GM12892 (cell line): ENCODE measurements at regions not wholly inside any gene's neighbourhood (a gene's known extent, or its start where the extent isn't known, plus 50 kb on each side); places are given as distances from the start of the nearest gene placed in this dataset.

ENCODE experiments used
- POLR2A ChIP-seq: IDR thresholded peaks from 2 replicates; pipeline ENCODE4 v1.6.1; 2011; ENCODE audit warnings: low read depth, low read length, control low read depth
- POLR2AphosphoS5 ChIP-seq: IDR thresholded peaks from 2 replicates; pipeline ENCODE4 v1.6.1; 2011; ENCODE audit warnings: low read depth, low read length, control low read depth
- TAF1 ChIP-seq: IDR thresholded peaks from 2 replicates; pipeline ENCODE4 v1.6.1; 2011; ENCODE audit warnings: low read depth, mild to moderate bottlenecking, control low read depth, low read length, borderline replicate concordance

DNA sequence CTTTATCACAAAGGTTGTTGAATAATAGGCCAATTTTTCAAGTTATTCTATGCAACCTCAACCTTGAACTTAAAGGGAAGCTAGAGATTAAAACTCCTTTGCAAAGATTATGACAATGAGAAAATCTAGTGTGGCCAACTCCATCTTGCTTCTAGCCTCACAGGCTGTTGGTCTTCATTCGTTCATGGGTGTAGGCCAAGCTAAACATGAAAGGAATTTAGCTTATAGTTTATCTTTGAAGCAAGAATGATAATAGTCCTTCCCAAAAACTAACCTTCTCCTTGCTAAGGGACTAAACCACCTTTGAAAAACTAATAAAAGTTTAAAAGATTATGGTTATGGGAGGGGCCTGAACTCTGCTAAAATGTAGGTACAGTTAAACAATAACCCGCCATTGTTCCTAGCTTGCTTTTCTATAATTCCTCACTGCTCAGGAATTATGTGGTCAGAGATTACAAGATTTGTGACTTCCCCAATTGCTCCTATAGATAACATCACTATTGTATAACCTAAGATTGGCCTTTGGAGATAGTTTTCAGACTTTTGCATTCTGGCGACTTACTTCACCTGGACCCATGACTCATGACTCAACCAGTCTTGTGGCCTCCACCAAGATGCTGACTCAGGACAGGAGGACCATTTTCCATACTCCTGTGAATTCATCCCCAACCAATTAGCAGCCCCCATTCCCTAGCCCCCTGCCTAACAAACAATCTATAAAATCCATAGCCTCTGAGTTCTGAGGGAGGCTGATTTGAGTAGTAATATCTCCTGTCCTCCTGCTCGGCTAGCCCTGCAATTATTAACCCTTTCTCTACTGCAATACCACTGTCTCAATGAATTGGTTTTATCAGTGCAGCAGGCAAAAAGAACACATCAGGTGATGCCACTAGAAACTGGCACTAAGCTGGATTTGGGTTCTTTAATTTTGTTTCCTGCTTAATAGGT lies 154.5 kb downstream of the CD83 start:
- TF ChIP-seq TAF1 (no peak), POLR2A (no peak), POLR2AphosphoS5 (no peak)
